ENCODE measurements at regions not wholly inside any gene's neighbourhood (a gene's known extent, or its start where the extent isn't known, plus 50 kb on each side); places are given as distances from the start of the nearest gene placed in this dataset.

GRCh38 chr17:404703-405102, 52.1 kb upstream of the RPH3AL start:
- TF ChIP-seq RAD21 (conservative IDR thresholded peaks at IDR 0.05), result no peak
- TF ChIP-seq, protein P1, sequence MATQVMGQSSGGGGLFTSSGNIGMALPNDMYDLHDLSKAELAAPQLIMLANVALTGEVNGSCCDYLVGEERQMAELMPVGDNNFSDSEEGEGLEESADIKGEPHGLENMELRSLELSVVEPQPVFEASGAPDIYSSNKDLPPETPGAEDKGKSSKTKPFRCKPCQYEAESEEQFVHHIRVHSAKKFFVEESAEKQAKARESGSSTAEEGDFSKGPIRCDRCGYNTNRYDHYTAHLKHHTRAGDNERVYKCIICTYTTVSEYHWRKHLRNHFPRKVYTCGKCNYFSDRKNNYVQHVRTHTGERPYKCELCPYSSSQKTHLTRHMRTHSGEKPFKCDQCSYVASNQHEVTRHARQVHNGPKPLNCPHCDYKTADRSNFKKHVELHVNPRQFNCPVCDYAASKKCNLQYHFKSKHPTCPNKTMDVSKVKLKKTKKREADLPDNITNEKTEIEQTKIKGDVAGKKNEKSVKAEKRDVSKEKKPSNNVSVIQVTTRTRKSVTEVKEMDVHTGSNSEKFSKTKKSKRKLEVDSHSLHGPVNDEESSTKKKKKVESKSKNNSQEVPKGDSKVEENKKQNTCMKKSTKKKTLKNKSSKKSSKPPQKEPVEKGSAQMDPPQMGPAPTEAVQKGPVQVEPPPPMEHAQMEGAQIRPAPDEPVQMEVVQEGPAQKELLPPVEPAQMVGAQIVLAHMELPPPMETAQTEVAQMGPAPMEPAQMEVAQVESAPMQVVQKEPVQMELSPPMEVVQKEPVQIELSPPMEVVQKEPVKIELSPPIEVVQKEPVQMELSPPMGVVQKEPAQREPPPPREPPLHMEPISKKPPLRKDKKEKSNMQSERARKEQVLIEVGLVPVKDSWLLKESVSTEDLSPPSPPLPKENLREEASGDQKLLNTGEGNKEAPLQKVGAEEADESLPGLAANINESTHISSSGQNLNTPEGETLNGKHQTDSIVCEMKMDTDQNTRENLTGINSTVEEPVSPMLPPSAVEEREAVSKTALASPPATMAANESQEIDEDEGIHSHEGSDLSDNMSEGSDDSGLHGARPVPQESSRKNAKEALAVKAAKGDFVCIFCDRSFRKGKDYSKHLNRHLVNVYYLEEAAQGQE (IDR thresholded peaks at IDR 0.05; ENCODE audit: borderline replicate concordance), result no peak
- TF ChIP-seq CTCF (IDR thresholded peaks at IDR 0.05; ENCODE audit: poor library complexity, severe bottlenecking), result no peak
- no peak for TF ChIP-seq EP300 (conservative IDR thresholded peaks at IDR 0.05; ENCODE audit: poor library complexity, severe bottlenecking)
- no peak for TF ChIP-seq EZH2 (IDR thresholded peaks at IDR 0.05; ENCODE audit: borderline replicate concordance, insufficient read depth, low read length, poor library complexity, severe bottlenecking)
- TF ChIP-seq POLR2AphosphoS5 (IDR thresholded peaks at IDR 0.05), result no peak
- no peak for TF ChIP-seq MXI1 (conservative IDR thresholded peaks at IDR 0.05; ENCODE audit: poor library complexity, severe bottlenecking)

Data from neural cell (in vitro differentiated cells).